VCaP (cell line): ENCODE measurements at regions not wholly inside any gene's neighbourhood (a gene's known extent, or its start where the extent isn't known, plus 50 kb on each side); places are given as distances from the start of the nearest gene placed in this dataset.

Source experiments
- H3K27ac ChIP-seq: fragments of 450-650 bp; 2 replicates; pipeline ENCODE4 v1.5.1; 2017
- TF ChIP-seq, protein P1 (sequence below): fragments of 450-650 bp; conservative IDR thresholded peaks from 2 replicates; pipeline ENCODE4 v1.5.1; 2017; ENCODE audit warnings: mild to moderate bottlenecking, moderate library complexity

GRCh38 chr7:19369182-19369581 lies 224.0 kb upstream of the FERD3L start:
- TF ChIP-seq, protein P1, sequence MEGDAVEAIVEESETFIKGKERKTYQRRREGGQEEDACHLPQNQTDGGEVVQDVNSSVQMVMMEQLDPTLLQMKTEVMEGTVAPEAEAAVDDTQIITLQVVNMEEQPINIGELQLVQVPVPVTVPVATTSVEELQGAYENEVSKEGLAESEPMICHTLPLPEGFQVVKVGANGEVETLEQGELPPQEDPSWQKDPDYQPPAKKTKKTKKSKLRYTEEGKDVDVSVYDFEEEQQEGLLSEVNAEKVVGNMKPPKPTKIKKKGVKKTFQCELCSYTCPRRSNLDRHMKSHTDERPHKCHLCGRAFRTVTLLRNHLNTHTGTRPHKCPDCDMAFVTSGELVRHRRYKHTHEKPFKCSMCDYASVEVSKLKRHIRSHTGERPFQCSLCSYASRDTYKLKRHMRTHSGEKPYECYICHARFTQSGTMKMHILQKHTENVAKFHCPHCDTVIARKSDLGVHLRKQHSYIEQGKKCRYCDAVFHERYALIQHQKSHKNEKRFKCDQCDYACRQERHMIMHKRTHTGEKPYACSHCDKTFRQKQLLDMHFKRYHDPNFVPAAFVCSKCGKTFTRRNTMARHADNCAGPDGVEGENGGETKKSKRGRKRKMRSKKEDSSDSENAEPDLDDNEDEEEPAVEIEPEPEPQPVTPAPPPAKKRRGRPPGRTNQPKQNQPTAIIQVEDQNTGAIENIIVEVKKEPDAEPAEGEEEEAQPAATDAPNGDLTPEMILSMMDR = no peak
- no peak overlapping the region for H3K27ac ChIP-seq

DNA sequence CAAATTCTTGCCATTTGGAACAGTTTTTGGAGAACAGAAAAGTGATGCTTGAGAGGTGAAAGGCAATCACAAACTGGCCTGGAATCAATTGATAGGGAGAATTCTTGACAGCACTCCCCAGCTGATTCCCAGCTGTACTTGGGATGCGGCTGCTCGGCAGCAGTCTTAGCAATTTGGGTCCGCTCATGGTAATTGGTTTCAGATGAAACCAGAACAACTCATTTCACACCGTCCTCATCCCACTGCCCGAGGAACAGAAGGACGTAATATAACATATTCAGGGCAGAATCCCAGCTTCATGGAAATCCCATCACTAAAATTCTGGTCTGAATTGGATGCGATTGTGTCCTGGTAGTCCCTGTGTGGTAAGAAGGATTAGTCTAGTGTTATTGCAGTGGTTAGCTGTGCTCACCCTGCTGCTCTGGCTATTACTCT lies 223.3 kb upstream of the FERD3L start:
- H3K27ac ChIP-seq = no peak overlapping the region
- TF ChIP-seq, protein P1 = no peak

DNA sequence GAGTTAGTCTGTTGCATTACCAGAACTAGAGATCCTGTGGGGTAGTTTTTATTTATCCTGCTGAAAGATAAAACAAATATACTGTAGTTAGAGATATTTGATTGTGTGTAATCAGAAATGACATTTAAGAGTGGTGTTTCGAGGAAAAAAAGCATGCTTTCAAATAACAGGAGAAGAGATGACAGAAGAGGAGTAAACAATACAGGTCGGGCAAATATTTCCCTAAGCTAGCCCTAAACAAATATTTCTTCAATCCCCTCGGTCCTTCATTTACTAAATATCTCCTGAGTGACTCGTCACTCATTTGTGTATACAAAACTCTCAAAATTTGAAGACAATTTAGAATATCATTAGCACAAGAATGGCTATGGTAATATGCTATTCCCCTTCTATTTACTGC lies 219.7 kb upstream of the FERD3L start:
- H3K27ac ChIP-seq = no peak overlapping the region
- TF ChIP-seq, protein P1 = no peak

GRCh38 chr7:19362099-19362498 lies 216.9 kb upstream of the FERD3L start:
- H3K27ac ChIP-seq = no peak overlapping the region
- TF ChIP-seq, protein P1 = no peak

- TF ChIP-seq, protein P1 = no peak
- H3K27ac ChIP-seq = no peak overlapping the region
Measured at GRCh38 chr7:19353180-19353579, 208.0 kb upstream of the FERD3L start.

- no peak overlapping the region for H3K27ac ChIP-seq
- TF ChIP-seq, protein P1 = no peak
Measured at GRCh38 chr7:19352305-19352695, 207.1 kb upstream of the FERD3L start.

- TF ChIP-seq, protein P1 = no peak
- no peak overlapping the region for H3K27ac ChIP-seq
Measured at GRCh38 chr7:19351341-19352304, 206.4 kb upstream of the FERD3L start.
